Stimulated activated CD8-positive, alpha-beta memory T cell treated with anti-CD3 and anti-CD28 coated beads, Interleukin-4, amount 100 ng/mL, for 1 hour (primary cell): ENCODE measurements at regions not wholly inside any gene's neighbourhood (a gene's known extent, or its start where the extent isn't known, plus 50 kb on each side); places are given as distances from the start of the nearest gene placed in this dataset.
"Not testable (repeated sequence)": the region's sequence is repeated elsewhere in the genome, so short reads cannot be mapped to it uniquely, and the experiment has no call there.

Source experiments
- DNase-seq, 2 donors: peaks; one replicate each; pipeline ENCODE4 v3.0.0-alpha.2; 2020; ENCODE audit warnings: low read depth in 2 of 2, low spot score in 1 of 2

DNA sequence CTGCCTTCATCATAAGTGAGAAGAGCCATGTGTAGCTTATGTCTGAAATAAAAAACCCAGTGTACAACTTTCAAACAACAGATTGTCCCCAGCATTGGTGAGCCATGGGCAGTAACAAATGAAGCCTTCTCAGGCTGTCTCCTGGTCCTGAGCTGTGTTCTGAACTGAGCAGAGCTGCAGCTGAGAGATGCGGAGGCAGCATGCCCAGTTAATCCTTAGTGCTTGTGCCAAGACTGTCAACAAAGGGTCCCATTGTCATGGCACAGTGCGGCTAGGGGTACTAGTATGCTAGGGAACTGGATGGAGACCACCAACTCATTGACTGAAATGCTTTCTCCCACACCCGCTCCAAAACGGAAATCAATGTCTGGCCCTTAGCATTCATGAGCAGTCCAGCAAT lies 154.3 kb downstream of the RMST start:
- no peak for DNase-seq

GRCh38 chr12:97628962-97629361 lies 166.4 kb downstream of the RMST start:
- DNase-seq = no peak

DNA sequence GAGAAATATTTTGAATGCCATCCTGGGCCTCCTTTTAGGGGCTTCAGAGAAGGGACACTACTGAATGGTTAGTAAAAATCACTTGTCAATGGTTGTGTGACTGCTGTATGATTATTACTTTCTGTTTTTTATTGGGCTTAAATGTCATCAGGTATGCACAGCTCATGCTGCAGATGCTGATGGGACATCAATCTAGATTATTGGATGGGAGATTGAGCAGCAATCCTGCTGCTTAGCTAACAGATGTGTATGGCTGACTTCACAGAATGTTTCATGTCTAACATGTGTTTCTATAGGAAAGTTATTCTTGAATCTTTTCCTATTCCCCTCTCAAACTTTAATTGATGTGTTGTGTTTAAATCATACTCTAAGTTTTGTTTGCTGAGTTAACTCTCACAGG lies 166.8 kb downstream of the RMST start:
- DNase-seq = no peak

DNA sequence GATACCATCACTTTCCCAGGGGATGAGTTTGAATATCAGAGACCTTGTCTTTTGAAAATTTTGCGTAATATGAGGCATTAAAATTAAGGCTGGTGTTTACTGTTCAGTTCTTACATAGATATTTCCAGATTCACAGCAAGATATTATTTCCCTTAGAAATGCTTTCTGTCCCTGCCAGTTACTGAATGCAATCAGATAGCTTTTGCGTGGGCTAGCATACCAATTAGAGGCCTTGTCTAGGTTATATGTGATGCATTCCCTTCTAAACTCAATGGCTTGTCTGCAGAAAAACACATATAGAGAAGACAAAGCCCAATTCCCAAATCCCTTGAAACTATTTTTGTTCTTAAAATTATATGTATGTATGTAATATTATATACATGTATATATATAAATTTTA lies 167.8 kb downstream of the RMST start:
- no peak for DNase-seq

- DNase-seq = no peak
Measured at GRCh38 chr12:97630875-97631274, 168.3 kb downstream of the RMST start.

GRCh38 chr12:97637770-97638169 lies 175.2 kb downstream of the RMST start:
- no peak for DNase-seq

DNA sequence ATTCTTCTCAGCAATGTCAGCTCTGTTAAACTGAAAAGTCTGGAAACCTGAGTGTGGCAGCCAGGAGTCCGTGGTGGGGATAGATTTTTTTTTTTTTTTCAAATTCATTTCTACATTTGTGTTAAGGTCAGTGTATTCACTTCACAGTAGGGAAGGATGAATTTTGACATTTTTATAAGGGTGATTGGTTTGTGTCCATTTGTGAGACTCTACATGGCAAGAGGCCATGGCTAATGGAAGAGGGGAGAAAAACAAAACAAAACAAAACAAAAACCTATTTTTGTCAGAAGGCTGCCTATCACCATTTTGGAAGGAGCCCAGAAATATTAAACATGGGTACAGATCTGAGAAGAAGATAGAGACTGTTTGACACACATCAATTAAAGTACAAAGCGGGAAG lies 176.1 kb downstream of the RMST start:
- DNase-seq = no peak

GRCh38 chr12:97639702-97640101 lies 177.1 kb downstream of the RMST start:
- DNase-seq = no peak

DNA sequence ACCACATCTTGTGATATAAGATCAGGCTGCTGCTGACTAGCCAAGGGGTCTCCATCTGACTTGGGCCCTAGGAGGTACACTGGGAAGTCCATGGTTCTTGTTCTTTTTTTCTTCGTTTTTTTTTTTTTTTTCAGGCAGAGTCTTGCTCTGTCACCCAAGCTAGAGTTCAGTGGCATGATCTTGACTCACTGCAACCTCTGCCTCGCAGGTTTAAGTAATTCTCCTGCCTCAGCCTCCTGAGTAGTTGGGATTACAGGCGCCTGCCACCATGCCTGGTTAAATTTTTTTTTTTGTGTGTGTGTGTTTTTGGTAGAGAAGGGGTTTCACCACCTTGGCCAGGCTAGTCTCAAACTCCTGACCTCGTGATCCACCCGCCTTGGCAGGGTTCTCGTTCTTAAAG lies 178.2 kb downstream of the RMST start:
- no peak for DNase-seq

DNA sequence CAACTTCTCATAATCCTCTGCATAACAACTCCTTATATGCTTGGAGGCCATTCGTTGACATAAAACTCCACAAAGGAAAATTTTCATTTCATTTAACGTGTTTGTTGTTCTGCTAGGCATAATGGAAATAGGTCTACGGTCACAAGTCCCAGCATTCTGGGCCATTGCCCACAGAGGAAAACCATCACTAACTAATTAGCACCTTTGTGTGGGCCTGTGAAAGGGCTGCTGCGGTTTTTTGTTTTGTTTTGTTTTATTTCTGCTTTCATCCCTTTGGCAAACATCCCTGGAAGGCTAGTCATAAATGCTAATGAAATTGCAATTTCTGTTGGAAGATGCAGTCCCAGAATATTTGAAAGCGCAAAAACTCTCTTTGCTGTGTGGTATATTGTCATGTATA lies 180.3 kb downstream of the RMST start:
- no peak for DNase-seq

DNA sequence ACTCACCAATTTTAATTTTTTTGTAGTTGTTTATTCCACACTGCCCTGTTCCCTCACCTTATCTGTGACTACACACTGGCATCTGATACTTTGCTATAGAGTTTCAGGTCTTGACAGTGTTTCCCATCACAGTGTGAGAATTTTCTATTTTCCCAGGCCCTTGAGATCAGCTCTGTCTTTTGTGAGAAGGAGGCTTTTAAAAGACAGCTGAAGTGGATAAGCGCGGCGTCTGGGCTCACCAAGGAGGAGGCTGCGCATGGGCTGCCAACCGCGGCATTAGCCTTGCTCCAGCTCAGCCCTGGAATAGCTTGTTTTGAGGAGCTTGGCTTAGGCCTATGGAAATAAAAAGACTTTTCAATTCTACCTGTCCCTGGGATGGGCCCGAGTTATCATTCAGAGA lies 181.3 kb downstream of the RMST start:
- DNase-seq = no peak

GRCh38 chr12:97645726-97646125 lies 183.1 kb downstream of the RMST start:
- no peak for DNase-seq

GRCh38 chr12:97647142-97647541 lies 184.5 kb downstream of the RMST start:
- no peak for DNase-seq

DNA sequence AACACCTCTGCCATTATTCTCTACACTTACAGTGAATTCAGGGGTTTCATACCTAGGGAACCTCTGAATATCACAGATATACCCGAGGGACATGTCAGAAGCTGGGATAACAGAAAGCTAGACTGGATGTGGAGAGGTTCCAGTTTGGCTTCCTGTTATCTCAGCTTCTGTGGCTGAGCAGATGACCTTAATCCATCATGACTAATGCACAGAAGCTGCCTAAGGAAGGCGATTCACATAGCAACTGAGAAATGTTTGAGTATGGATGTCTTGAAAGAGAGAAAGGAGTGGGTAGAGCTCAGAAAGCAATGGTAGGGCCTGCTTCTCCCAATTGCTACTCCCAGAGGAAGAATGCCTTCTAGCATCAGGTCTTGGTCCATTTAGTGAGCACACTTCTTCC lies 187.6 kb downstream of the RMST start:
- DNase-seq = no peak

DNA sequence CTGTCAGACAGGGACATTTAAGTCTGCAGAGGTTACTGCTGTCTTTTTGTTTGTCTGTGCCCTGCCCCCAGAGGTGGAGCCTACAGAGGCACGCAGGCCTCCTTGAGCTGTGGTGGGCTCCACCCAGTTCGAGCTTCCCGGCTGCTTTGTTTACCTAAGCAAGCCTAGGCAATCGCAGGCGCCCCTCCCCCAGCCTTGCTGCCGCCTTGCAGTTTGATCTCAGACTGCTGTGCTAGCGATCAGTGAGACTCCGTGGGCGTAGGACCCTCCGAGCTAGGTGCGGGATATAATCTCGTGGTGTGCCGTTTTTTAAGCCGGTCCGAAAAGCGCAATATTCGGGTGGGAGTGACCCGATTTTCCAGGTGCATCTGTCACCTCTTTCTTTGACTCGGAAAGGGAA lies 193.9 kb downstream of the RMST start:
- DNase-seq = not testable (repeated sequence)

- DNase-seq = no peak
Measured at GRCh38 chr12:97659117-97659880, 196.7 kb downstream of the RMST start.

- DNase-seq = no peak
Measured at GRCh38 chr12:97666263-97666662, 203.7 kb downstream of the RMST start.

DNA sequence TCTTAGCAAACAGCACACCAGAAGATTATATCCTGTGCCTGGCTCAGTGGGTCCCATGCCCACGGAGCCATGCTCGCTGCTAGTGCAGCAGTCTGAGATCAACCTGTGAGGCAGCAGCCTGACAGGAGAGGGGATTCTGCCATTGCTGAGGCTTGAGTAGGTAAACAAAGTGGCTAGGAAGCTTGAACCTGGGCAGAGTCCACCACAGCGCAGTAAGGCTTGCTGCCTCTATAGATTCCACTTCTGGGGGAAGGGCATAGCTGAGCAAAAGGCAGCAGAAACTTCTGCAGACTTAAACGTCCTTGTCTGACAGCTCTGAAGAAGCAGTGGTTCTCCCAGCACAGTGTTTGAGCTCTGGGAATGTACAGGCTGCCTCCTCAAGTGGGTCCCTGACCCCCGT lies 210.3 kb downstream of the RMST start:
- DNase-seq = no peak

- no peak for DNase-seq
Measured at GRCh38 chr12:97680751-97681150, 218.1 kb downstream of the RMST start.

- DNase-seq = no peak
Measured at GRCh38 chr12:97681612-97682504, 219.3 kb downstream of the RMST start.

DNA sequence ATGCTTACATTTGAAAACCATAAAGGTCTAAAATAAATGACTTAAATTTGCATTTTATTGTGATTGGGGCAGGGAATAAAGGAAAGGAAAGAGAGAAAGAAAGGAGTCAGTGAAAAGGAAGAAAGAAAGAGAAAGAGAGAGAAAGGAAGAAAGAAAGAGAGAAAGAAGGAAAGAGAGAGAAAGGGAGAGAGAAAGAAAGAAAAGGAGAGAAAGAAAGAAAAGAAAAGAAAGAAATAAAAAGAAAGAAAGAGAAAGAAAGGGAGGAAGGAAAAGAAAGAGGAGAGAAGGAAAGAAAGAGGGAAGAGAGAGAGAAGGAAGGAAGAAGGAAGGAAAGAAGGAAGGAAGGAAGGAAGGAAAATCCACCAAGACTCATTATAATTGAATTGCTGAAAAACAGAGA lies 222.8 kb downstream of the RMST start:
- no peak for DNase-seq

- DNase-seq = no peak
Measured at GRCh38 chr12:97701901-97702300, 239.3 kb downstream of the RMST start.
